Astrocyte (in vitro differentiated cells and primary cell): ENCODE measurements at regions not wholly inside any gene's neighbourhood (a gene's known extent, or its start where the extent isn't known, plus 50 kb on each side); places are given as distances from the start of the nearest gene placed in this dataset.

ENCODE experiments used
- CTCF ChIP-seq: IDR thresholded peaks from 2 replicates; pipeline ENCODE4 v1.5.1; 2011; ENCODE audit warnings: low read depth, mild to moderate bottlenecking, inconsistent platforms, low read length, moderate library complexity; ENCODE audit not compliant: insufficient read depth
- EZH2 ChIP-seq: IDR thresholded peaks from 2 replicates; pipeline ENCODE4 v1.6.1; 2012; ENCODE audit warnings: mild to moderate bottlenecking, low read length, inconsistent platforms; ENCODE audit not compliant: insufficient read depth

GRCh38 chr9:23408874-23409273, 417.2 kb downstream of the ELAVL2 start:
- TF ChIP-seq CTCF (no peak), EZH2 (no peak)
